ENCODE measurements at regions not wholly inside any gene's neighbourhood (a gene's known extent, or its start where the extent isn't known, plus 50 kb on each side); places are given as distances from the start of the nearest gene placed in this dataset.
A peak's percentile ranks its signal among the peaks of the same experiment; 100 is the strongest.
"Not testable (repeated sequence)": the region's sequence is repeated elsewhere in the genome, so short reads cannot be mapped to it uniquely, and the experiment has no call there.

DNA sequence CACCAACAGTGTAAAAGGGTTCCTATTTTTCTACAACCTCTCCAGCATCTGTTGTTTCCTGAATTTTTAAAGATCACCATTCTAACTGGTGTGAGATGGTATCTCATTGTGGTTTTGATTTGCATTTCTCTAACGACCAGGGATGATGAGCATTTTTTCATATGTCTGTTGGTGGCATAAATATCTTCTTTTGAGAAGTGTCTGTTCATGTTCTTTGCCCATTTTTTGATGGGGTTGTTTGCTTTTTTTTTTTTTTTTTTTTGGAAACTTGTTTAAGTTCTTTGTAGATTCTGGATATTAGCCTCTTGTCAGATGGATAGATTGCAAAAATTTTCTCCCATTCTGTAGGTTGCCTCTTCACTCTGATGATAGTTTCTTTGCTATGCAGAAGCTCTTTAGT lies 145.5 kb upstream of the PLXNC1 start:
- DNase-seq; CTCF ChIA-PET; H3K9me3 ChIP-seq (ENCODE audit: low read length); POLR2A ChIA-PET; H3K4me1 Mint-ChIP-seq; H3K36me3 ChIP-seq (ENCODE audit: insufficient read depth, low read length); H3K4me1 ChIP-seq (ENCODE audit: insufficient read depth, low read length); H3K27me3 ChIP-seq (ENCODE audit: insufficient read depth, low read length, poor library complexity, severe bottlenecking); H3K27ac Mint-ChIP-seq; H3K4me3 ChIP-seq (ENCODE audit: low read length); H3K4me3 Mint-ChIP-seq; H3K27ac ChIP-seq (ENCODE audit: low read depth, low read length): not testable (repeated sequence)
- Mint-ChIP-seq H3K36me3 (peaks cover 0 to 14% (median 0%) of the 10 kb centered on the region in 3 donors), H3K9me3 (peaks cover 1 to 16% (median 15%) of the 10 kb centered on the region in 5 donors), H3K27me3 (peaks cover 0 to 17% of the 10 kb centered on the region in 2 donors)

GRCh38 chr12:94007833-94008232 lies 140.5 kb upstream of the PLXNC1 start:
- peaks cover 0 to 10% (median 3%) of the 10 kb centered on the region in 3 donors for H3K4me1 Mint-ChIP-seq
- peaks cover 2 to 47% of the 10 kb centered on the region in 2 donors for H3K27me3 Mint-ChIP-seq
- H3K4me1 ChIP-seq (ENCODE audit: insufficient read depth, low read length); H3K27ac ChIP-seq (ENCODE audit: low read depth, low read length); H3K36me3 ChIP-seq (ENCODE audit: insufficient read depth, low read length); H3K27me3 ChIP-seq (ENCODE audit: insufficient read depth, low read length, poor library complexity, severe bottlenecking); H3K4me3 ChIP-seq (ENCODE audit: low read length); POLR2A ChIA-PET; H3K9me3 ChIP-seq (ENCODE audit: low read length); H3K4me3 Mint-ChIP-seq: not testable (repeated sequence)
- peaks cover 0 to 12% (median 8%) of the 10 kb centered on the region in 5 donors for H3K9me3 Mint-ChIP-seq
- H3K36me3 Mint-ChIP-seq = peaks cover 0 to 14% (median 0%) of the 10 kb centered on the region in 3 donors
- CTCF ChIA-PET = interaction anchor here (1.1 kb wide), 1 partner anchor 94 kb away, joined by 3 read pairs; no protein-coding TSS in a partner anchor
- H3K27ac Mint-ChIP-seq = peak overlapping the region in 1 of 8 donors; percentile 32
- DNase-seq = peak; percentile 4 to 64 (median 18)

DNA sequence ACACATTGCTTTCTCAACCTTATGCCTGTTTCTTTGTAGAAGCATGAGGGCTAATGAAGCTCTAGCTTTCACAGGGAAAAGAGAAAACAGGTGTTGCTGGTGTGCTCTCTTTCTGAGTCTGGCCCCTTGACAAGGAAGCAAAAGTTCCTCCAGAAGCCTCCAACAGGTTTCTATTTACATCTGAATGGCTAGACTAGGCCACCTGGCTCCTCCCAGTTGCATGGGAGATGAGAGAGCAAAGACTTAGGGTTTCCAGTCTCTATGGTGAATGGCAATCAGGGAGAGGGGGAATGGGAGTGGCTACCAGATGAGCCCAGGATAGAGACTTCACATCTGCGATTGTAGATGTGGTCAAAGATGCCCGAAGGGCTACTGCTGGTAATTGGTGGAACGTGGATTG lies 138.1 kb upstream of the PLXNC1 start:
- peaks cover 0 to 9% (median 2%) of the 10 kb centered on the region in 5 donors for H3K9me3 Mint-ChIP-seq
- peaks cover 5% of the 10 kb centered on the region for H3K4me1 ChIP-seq (ENCODE audit: insufficient read depth, low read length)
- no peak overlapping the region for H3K4me3 Mint-ChIP-seq
- POLR2A ChIA-PET = no interaction called here
- CTCF ChIA-PET = no interaction called here
- no peak overlapping the region for H3K27ac ChIP-seq (ENCODE audit: low read depth, low read length)
- no peaks in the 10 kb centered on the region for H3K9me3 ChIP-seq (ENCODE audit: low read length)
- H3K4me1 Mint-ChIP-seq = peaks cover 0 to 10% (median 3%) of the 10 kb centered on the region in 3 donors
- H3K27ac Mint-ChIP-seq = no peak overlapping the region
- H3K27me3 Mint-ChIP-seq = peaks cover 2 to 51% of the 10 kb centered on the region in 2 donors
- H3K36me3 ChIP-seq (ENCODE audit: insufficient read depth, low read length) = no peaks in the 10 kb centered on the region
- no peak for DNase-seq
- H3K4me3 ChIP-seq (ENCODE audit: low read length) = no peak overlapping the region
- no peaks in the 10 kb centered on the region for H3K27me3 ChIP-seq (ENCODE audit: insufficient read depth, low read length, poor library complexity, severe bottlenecking)
- peaks cover 0 to 3% (median 2%) of the 10 kb centered on the region in 3 donors for H3K36me3 Mint-ChIP-seq

DNA sequence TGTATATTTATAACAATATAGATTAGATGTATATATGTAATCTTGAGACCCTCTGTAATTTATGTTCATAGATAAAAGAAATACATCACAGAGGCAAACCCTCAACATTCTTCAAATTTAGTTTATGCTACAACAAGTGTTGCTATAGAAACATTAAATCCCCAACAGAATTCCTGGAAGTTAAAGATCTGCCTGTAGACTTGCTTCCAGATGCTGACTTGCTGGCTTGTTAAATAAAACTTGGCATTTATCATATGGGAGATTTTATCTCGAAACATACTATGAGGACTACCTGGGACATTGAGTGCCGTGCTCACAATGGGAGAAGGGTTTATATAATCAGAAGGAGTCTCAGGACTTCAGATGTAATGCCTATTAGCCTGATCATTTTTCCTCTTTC lies 136.3 kb upstream of the PLXNC1 start:
- Histone ChIP-seq H3K27me3 (ENCODE audit: insufficient read depth, low read length, poor library complexity, severe bottlenecking) (no peaks in the 10 kb centered on the region), H3K9me3 (ENCODE audit: low read length) (no peaks in the 10 kb centered on the region), H3K27ac (ENCODE audit: low read depth, low read length) (no peak overlapping the region), H3K36me3 (ENCODE audit: insufficient read depth, low read length) (no peaks in the 10 kb centered on the region), H3K4me1 (ENCODE audit: insufficient read depth, low read length) (peaks cover 5% of the 10 kb centered on the region), H3K4me3 (ENCODE audit: low read length) (no peak overlapping the region)
- POLR2A ChIA-PET = no interaction called here
- no peak for DNase-seq
- H3K4me1 Mint-ChIP-seq = peaks cover 0 to 10% (median 3%) of the 10 kb centered on the region in 3 donors
- H3K36me3 Mint-ChIP-seq = peaks cover 2 to 13% (median 11%) of the 10 kb centered on the region in 3 donors
- no peak overlapping the region for H3K4me3 Mint-ChIP-seq
- H3K27me3 Mint-ChIP-seq = peaks cover 2 to 35% of the 10 kb centered on the region in 2 donors
- no peak overlapping the region for H3K27ac Mint-ChIP-seq
- peaks cover 9 to 16% (median 13%) of the 10 kb centered on the region in 5 donors for H3K9me3 Mint-ChIP-seq
- CTCF ChIA-PET = no interaction called here

GRCh38 chr12:94012590-94012989 lies 135.8 kb upstream of the PLXNC1 start:
- H3K9me3 Mint-ChIP-seq = peaks cover 10 to 19% (median 17%) of the 10 kb centered on the region in 5 donors
- Histone ChIP-seq H3K9me3 (ENCODE audit: low read length) (no peaks in the 10 kb centered on the region), H3K36me3 (ENCODE audit: insufficient read depth, low read length) (no peaks in the 10 kb centered on the region), H3K27ac (ENCODE audit: low read depth, low read length) (no peak overlapping the region), H3K27me3 (ENCODE audit: insufficient read depth, low read length, poor library complexity, severe bottlenecking) (no peaks in the 10 kb centered on the region), H3K4me3 (ENCODE audit: low read length) (no peak overlapping the region), H3K4me1 (ENCODE audit: insufficient read depth, low read length) (peaks cover 5% of the 10 kb centered on the region)
- H3K4me1 Mint-ChIP-seq = peaks cover 0 to 8% (median 3%) of the 10 kb centered on the region in 3 donors
- ChIA-PET CTCF (no interaction called here), POLR2A (no interaction called here)
- DNase-seq = no peak
- peaks cover 3 to 17% (median 11%) of the 10 kb centered on the region in 3 donors for H3K36me3 Mint-ChIP-seq
- H3K4me3 Mint-ChIP-seq = no peak overlapping the region
- H3K27ac Mint-ChIP-seq = no peak overlapping the region
- H3K27me3 Mint-ChIP-seq = peaks cover 2 to 35% of the 10 kb centered on the region in 2 donors

- H3K4me1 ChIP-seq (ENCODE audit: insufficient read depth, low read length); H3K4me1 Mint-ChIP-seq; H3K4me3 ChIP-seq (ENCODE audit: low read length); H3K36me3 ChIP-seq (ENCODE audit: insufficient read depth, low read length); DNase-seq; H3K4me3 Mint-ChIP-seq; H3K27ac ChIP-seq (ENCODE audit: low read depth, low read length); H3K9me3 ChIP-seq (ENCODE audit: low read length); H3K27ac Mint-ChIP-seq; POLR2A ChIA-PET; CTCF ChIA-PET; H3K27me3 ChIP-seq (ENCODE audit: insufficient read depth, low read length, poor library complexity, severe bottlenecking): not testable (repeated sequence)
- peaks cover 3 to 34% (median 16%) of the 10 kb centered on the region in 3 donors for H3K36me3 Mint-ChIP-seq
- peaks cover 2 to 11% of the 10 kb centered on the region in 2 donors for H3K27me3 Mint-ChIP-seq
- peaks cover 18 to 36% (median 31%) of the 10 kb centered on the region in 5 donors for H3K9me3 Mint-ChIP-seq
These were observed 131.1 kb upstream of the PLXNC1 start for GRCh38 chr12:94017247-94017646.

- H3K4me3 Mint-ChIP-seq = no peak overlapping the region
- Histone ChIP-seq H3K4me3 (ENCODE audit: low read length) (no peak overlapping the region), H3K27me3 (ENCODE audit: insufficient read depth, low read length, poor library complexity, severe bottlenecking) (no peaks in the 10 kb centered on the region), H3K4me1 (ENCODE audit: insufficient read depth, low read length) (no peaks in the 10 kb centered on the region), H3K36me3 (ENCODE audit: insufficient read depth, low read length) (no peaks in the 10 kb centered on the region), H3K27ac (ENCODE audit: low read depth, low read length) (no peak overlapping the region), H3K9me3 (ENCODE audit: low read length) (no peaks in the 10 kb centered on the region)
- peaks cover 2 to 7% of the 10 kb centered on the region in 2 donors for H3K27me3 Mint-ChIP-seq
- no peaks in the 10 kb centered on the region for H3K4me1 Mint-ChIP-seq
- no peak overlapping the region for H3K27ac Mint-ChIP-seq
- POLR2A ChIA-PET = no interaction called here
- CTCF ChIA-PET = no interaction called here
- peaks cover 3 to 37% (median 14%) of the 10 kb centered on the region in 3 donors for H3K36me3 Mint-ChIP-seq
- H3K9me3 Mint-ChIP-seq = peaks cover 24 to 48% (median 38%) of the 10 kb centered on the region in 5 donors
- DNase-seq = no peak
These were observed 128.0 kb upstream of the PLXNC1 start for GRCh38 chr12:94020335-94020734.

DNA sequence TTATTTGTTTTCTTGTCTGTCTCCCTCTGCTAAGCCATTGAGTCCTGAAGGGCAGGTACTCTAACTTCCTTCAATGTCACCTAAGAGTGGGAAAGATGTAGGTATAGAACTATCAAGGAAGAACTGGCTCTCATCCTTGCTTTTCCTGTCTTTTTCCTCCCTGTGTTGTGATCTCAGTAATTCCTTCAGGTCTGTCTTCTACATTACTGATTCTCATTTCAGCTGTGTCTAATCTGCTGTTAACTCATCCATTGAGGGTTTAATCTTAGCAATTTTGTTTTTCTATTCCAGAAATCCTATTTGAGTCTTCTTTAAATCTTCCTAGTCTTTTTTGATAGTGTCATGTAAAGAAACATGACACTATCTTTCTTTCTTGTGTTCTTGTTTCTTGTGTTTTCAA lies 124.5 kb upstream of the PLXNC1 start:
- H3K27ac ChIP-seq (ENCODE audit: low read depth, low read length) = no peak overlapping the region
- no peaks in the 10 kb centered on the region for H3K9me3 ChIP-seq (ENCODE audit: low read length)
- DNase-seq = no peak
- Mint-ChIP-seq H3K27me3 (peaks cover 8 to 24% of the 10 kb centered on the region in 2 donors), H3K9me3 (peaks cover 5 to 20% (median 16%) of the 10 kb centered on the region in 5 donors), H3K4me3 (no peak overlapping the region), H3K36me3 (peaks cover 0 to 9% (median 2%) of the 10 kb centered on the region in 3 donors), H3K4me1 (no peaks in the 10 kb centered on the region), H3K27ac (no peak overlapping the region)
- H3K36me3 ChIP-seq (ENCODE audit: insufficient read depth, low read length) = no peaks in the 10 kb centered on the region
- no peaks in the 10 kb centered on the region for H3K4me1 ChIP-seq (ENCODE audit: insufficient read depth, low read length)
- no peak overlapping the region for H3K4me3 ChIP-seq (ENCODE audit: low read length)
- H3K27me3 ChIP-seq (ENCODE audit: insufficient read depth, low read length, poor library complexity, severe bottlenecking) = no peaks in the 10 kb centered on the region
- ChIA-PET CTCF (no interaction called here), POLR2A (no interaction called here)

All from CD8-positive, alpha-beta memory T cell (primary cell).